T47D (cell line): ENCODE measurements at regions not wholly inside any gene's neighbourhood (a gene's known extent, or its start where the extent isn't known, plus 50 kb on each side); places are given as distances from the start of the nearest gene placed in this dataset.
"Not testable (repeated sequence)": the region's sequence is repeated elsewhere in the genome, so short reads cannot be mapped to it uniquely, and the experiment has no call there.

Experiments used
- DNase-seq, 2 experiments: peaks; one replicate each; pipeline versions ENCODE4 v3.0.0 to v3.0.0-alpha.2; 2011 to 2012; ENCODE audit warnings: low read depth in 1 of 2, low spot score in 1 of 2
- JUND ChIP-seq: IDR thresholded peaks from 2 replicates; pipeline ENCODE4 v1.6.1; 2012; ENCODE audit warnings: low read depth
- in situ Hi-C: cut with HindIII; loops from 2 replicates; pipeline ENCODE4 v1.10.0; 2016; ENCODE audit warnings: low sequenced_read_pairs, low pct_unique_long_range_greater_than_20kb

DNA sequence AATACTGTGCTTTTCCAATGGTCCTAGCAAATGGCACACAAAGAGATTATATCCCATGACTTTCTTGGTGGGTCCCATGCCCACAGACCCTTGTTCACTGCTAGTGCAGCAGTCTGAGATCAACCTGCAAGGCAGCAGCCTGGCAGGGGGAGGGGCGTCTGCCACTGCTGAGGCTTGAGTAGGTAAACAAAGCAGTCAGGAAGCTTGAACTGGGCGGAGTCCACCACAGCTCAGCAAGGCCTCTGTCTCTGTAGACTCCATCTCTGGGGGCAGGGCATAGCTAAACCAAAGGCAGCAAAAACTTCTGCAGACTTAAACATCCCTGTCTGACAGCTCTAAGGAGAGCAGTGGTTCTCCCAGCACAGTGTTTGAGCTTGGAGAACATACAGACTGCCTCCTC, 82.9 kb downstream of the ZNF737 start:
- in situ Hi-C loops, result no loop called here
- DNase-seq, result no peak
- no peak for TF ChIP-seq JUND

DNA sequence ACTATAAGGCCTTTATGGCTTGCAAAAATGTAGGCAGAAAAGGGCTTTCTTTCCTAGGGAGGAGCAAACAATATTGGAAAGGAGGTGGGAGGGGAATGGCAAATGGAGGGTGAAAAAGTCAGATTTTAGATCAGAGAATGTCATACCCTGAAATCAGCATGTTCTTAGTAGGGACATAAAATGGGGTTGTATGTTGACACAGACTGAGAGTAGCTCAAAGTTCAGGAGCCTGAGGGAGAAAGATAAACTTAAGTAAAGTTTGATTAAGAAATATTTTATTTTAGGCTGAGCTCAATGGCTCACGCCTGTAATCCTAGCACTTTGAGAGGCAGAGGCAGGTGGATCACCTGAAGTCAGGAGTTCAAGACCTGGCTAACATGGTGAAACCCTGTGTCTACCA, 83.8 kb downstream of the ZNF737 start:
- no peak for TF ChIP-seq JUND
- in situ Hi-C loops, result no loop called here
- DNase-seq, result no peak

- DNase-seq, result no peak
- in situ Hi-C loops, result no loop called here
- no peak for TF ChIP-seq JUND
These were observed 86.1 kb downstream of the ZNF737 start for GRCh38 chr19:20479483-20479882.

- no peak for DNase-seq
- no peak for TF ChIP-seq JUND
- in situ Hi-C loops, result no loop called here
These were observed 86.6 kb downstream of the ZNF737 start for GRCh38 chr19:20478936-20479335.

GRCh38 chr19:20472854-20473253, 92.7 kb downstream of the ZNF737 start:
- no peak for DNase-seq
- in situ Hi-C loops, result no loop called here
- no peak for TF ChIP-seq JUND

- in situ Hi-C loops, result no loop called here
- TF ChIP-seq JUND, result no peak
- DNase-seq, result no peak
These were observed 94.2 kb downstream of the ZNF737 start for GRCh38 chr19:20471431-20471830.

GRCh38 chr19:20470345-20471135, 95.0 kb downstream of the ZNF737 start:
- in situ Hi-C loops, result no loop called here
- no peak for TF ChIP-seq JUND
- DNase-seq, result no peak

DNA sequence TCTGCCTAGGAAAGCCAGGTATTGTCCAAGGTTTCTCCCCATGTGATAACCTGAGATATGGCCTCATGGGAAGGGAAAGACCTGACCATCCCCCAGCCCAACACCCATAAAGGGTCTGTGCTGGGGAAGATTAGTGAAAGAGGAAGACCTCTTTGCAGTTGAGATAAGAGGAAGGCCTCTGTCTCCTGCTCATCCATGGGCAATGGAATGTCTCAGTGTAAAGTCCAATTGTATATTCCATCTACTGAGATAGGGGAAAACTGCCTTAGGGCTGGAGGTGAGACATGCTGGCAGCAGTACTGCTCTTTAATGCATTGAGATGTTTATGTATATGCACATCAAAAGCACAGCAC, 99.0 kb downstream of the ZNF737 start:
- DNase-seq, in situ Hi-C loops: not testable (repeated sequence)

- DNase-seq, in situ Hi-C loops: not testable (repeated sequence)
These were observed 99.5 kb downstream of the ZNF737 start for GRCh38 chr19:20465922-20466637.

DNA sequence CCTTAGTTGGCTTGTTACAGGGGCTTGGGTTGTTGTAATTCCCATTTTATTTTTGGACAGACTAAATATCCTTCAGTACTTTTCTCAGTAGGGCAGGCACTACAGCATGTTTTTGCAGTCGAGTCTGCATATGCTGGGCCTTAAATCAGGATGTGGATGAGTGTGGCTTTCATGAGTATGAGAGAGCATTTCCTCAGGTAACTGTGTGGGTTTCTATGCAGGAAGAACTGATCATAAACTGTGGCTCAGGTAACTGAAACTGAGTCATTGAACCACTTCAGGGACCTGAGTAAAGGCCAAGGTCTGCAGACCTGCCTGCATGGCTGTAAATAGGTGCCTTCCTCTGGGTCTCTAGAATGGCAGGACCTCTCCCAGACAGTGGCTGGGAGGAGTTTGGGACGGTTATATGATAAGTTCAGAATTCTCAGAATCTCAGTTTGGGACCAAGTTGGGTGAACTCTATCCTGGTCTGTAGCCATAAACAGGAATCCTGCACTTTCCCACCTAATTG, 112.1 kb downstream of the ZNF737 start:
- no peak for TF ChIP-seq JUND
- no peak for DNase-seq
- in situ Hi-C loops, result no loop called here

DNA sequence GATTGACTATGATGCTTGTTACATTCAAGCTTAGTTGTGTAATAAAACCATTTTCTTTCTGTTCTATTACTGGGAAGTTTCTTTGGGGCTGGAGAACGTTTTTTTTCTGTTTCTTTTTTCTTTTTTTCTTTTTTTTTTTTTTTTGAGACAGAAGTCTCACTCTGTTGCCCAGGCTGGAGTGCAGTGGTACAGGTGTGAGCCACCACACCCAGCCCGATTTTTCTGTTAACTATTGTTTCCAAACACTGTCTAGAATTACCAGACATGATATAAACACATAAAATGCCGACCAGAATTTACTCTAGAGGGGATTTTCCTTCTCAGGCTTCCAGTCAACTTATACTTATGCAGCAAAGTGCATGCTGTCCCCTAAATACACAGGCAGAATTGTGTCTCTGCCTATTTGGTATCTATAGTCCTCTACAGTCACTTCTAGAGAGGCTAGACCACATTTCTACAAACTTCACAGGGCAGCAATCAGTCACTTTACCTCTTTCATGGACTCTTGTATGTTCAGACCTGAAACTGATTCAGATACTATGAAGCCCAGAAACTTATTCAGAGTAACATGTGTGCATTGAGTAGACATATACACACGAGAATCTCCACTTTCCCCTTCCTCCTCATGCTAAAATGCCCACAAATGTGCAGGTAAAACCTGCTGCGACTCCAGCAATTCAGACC, 121.2 kb downstream of the ZNF737 start:
- in situ Hi-C loops, result no loop called here
- TF ChIP-seq JUND, result no peak
- no peak for DNase-seq

DNA sequence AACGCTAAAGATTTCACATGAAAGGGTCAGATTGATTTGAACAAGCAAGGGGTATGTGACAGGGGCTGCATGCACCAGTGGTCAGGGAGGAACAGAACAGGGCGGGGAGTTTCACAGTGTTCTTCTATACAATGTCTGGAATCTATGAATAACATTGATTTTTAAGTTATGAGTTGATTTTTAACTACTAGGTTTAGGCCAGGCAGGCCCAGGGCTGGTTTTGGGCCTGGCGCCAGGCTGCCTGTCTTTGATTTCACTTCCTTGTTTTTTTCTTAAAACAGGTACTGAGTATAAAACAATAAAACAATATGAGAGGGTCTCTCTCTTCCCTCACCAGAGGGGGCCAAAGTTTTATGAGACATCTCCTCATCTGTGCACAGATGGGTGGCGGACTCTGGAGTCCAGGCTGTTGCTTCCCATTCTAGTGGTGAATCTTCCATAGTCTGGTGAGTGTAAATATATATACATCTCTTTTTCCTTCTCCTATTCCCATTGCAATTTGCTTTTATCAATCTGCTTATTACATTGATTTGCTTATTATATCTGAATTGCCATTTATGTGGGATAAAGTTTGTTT, 133.2 kb downstream of the ZNF737 start:
- DNase-seq, in situ Hi-C loops: not testable (repeated sequence)

- DNase-seq, result no peak
- TF ChIP-seq JUND, result no peak
- in situ Hi-C loops, result no loop called here
These were observed 133.8 kb downstream of the ZNF737 start for GRCh38 chr19:20431826-20432225.
